ENCODE measurements at regions not wholly inside any gene's neighbourhood (a gene's known extent, or its start where the extent isn't known, plus 50 kb on each side); places are given as distances from the start of the nearest gene placed in this dataset.
"Not testable (repeated sequence)": the region's sequence is repeated elsewhere in the genome, so short reads cannot be mapped to it uniquely, and the experiment has no call there.

- no peak for DNase-seq
Observed at GRCh38 chr10:42351745-42352144, 286.6 kb downstream of the ZNF33B start.

GRCh38 chr10:42336593-42337337 is 301.6 kb downstream of the ZNF33B start:
- not testable (repeated sequence) for DNase-seq

GRCh38 chr10:42335653-42336296 is 302.6 kb downstream of the ZNF33B start:
- not testable (repeated sequence) for DNase-seq

GRCh38 chr10:42304341-42304740 is 334.0 kb downstream of the ZNF33B start:
- no peak for DNase-seq

- DNase-seq = not testable (repeated sequence)
Observed at GRCh38 chr10:42281896-42282295, 356.5 kb downstream of the ZNF33B start.

- DNase-seq = not testable (repeated sequence)
Observed at GRCh38 chr10:42269788-42270187, 368.6 kb downstream of the ZNF33B start.

GRCh38 chr10:42263259-42263658 is 375.1 kb downstream of the ZNF33B start:
- DNase-seq = not testable (repeated sequence)

GRCh38 chr10:42243002-42243401 is 395.4 kb downstream of the ZNF33B start:
- DNase-seq = not testable (repeated sequence)

- no peak for DNase-seq
Observed at GRCh38 chr10:42242135-42242805, 396.1 kb downstream of the ZNF33B start.

- DNase-seq = not testable (repeated sequence)
Observed at GRCh38 chr10:42236401-42236800, 402.0 kb downstream of the ZNF33B start.

- not testable (repeated sequence) for DNase-seq
Observed at GRCh38 chr10:42235736-42236135, 402.6 kb downstream of the ZNF33B start.

- not testable (repeated sequence) for DNase-seq
Observed at GRCh38 chr10:42235241-42235640, 403.1 kb downstream of the ZNF33B start.

- DNase-seq = not testable (repeated sequence)
Observed at GRCh38 chr10:42234506-42234905, 403.9 kb downstream of the ZNF33B start.

GRCh38 chr10:42233461-42234206 is 404.7 kb downstream of the ZNF33B start:
- not testable (repeated sequence) for DNase-seq

GRCh38 chr10:42232955-42233354 is 405.4 kb downstream of the ZNF33B start:
- DNase-seq = not testable (repeated sequence)

- DNase-seq = not testable (repeated sequence)
Observed at GRCh38 chr10:42230812-42231211, 407.6 kb downstream of the ZNF33B start.

- DNase-seq = not testable (repeated sequence)
Observed at GRCh38 chr10:42230115-42230514, 408.3 kb downstream of the ZNF33B start.

GRCh38 chr10:42227859-42228258 is 410.5 kb downstream of the ZNF33B start:
- not testable (repeated sequence) for DNase-seq

GRCh38 chr10:42193588-42193987 is 444.8 kb downstream of the ZNF33B start:
- not testable (repeated sequence) for DNase-seq

- DNase-seq = not testable (repeated sequence)
Observed at GRCh38 chr10:42192450-42192849, 445.9 kb downstream of the ZNF33B start.

GRCh38 chr10:42187501-42188195 is 450.7 kb downstream of the ZNF33B start:
- DNase-seq = not testable (repeated sequence)
